Activated naive CD8-positive, alpha-beta T cell (primary cell): ENCODE measurements at regions not wholly inside any gene's neighbourhood (a gene's known extent, or its start where the extent isn't known, plus 50 kb on each side); places are given as distances from the start of the nearest gene placed in this dataset.

ENCODE experiments used
- H3K27ac Mint-ChIP-seq: one replicate; pipeline ENCODE4 v1.8.0; 2021; ENCODE audit warnings: mixed read lengths
- H3K27me3 Mint-ChIP-seq: one replicate; pipeline ENCODE4 v1.8.0; 2021; ENCODE audit warnings: mixed read lengths
- H3K36me3 Mint-ChIP-seq: one replicate; pipeline ENCODE4 v1.8.0; 2021; ENCODE audit warnings: mixed read lengths
- H3K4me1 Mint-ChIP-seq: one replicate; pipeline ENCODE4 v1.8.0; 2021; ENCODE audit warnings: low read depth, mixed read lengths
- H3K4me3 Mint-ChIP-seq: one replicate; pipeline ENCODE4 v1.8.0; 2021; ENCODE audit warnings: mild to moderate bottlenecking, mixed read lengths
- H3K9me3 Mint-ChIP-seq: one replicate; pipeline ENCODE4 v1.8.0; 2021; ENCODE audit warnings: low read depth, mixed read lengths

GRCh38 chr5:54895816-54896341 lies 89.5 kb downstream of the ESM1 start:
- no peaks in the 10 kb centered on the region for H3K9me3 Mint-ChIP-seq
- H3K27ac Mint-ChIP-seq = no peak overlapping the region
- peaks cover 5% of the 10 kb centered on the region for H3K4me1 Mint-ChIP-seq
- no peaks in the 10 kb centered on the region for H3K36me3 Mint-ChIP-seq
- peaks cover 26% of the 10 kb centered on the region for H3K27me3 Mint-ChIP-seq
- H3K4me3 Mint-ChIP-seq = no peak overlapping the region

GRCh38 chr5:54894957-54895815 lies 90.2 kb downstream of the ESM1 start:
- Mint-ChIP-seq H3K27ac (no peak overlapping the region), H3K27me3 (peaks cover 26% of the 10 kb centered on the region), H3K4me3 (no peak overlapping the region), H3K9me3 (no peaks in the 10 kb centered on the region), H3K36me3 (no peaks in the 10 kb centered on the region), H3K4me1 (peaks cover 5% of the 10 kb centered on the region)

GRCh38 chr5:54889826-54890225 lies 95.6 kb downstream of the ESM1 start:
- H3K9me3 Mint-ChIP-seq = no peaks in the 10 kb centered on the region
- H3K4me3 Mint-ChIP-seq = no peak overlapping the region
- H3K27me3 Mint-ChIP-seq = peaks cover 25% of the 10 kb centered on the region
- no peak overlapping the region for H3K27ac Mint-ChIP-seq
- no peaks in the 10 kb centered on the region for H3K4me1 Mint-ChIP-seq
- no peaks in the 10 kb centered on the region for H3K36me3 Mint-ChIP-seq

GRCh38 chr5:54887663-54888062 lies 97.7 kb downstream of the ESM1 start:
- Mint-ChIP-seq H3K4me1 (peaks cover 9% of the 10 kb centered on the region), H3K4me3 (no peak overlapping the region), H3K27me3 (peaks cover 40% of the 10 kb centered on the region), H3K36me3 (peaks cover 5% of the 10 kb centered on the region), H3K9me3 (no peaks in the 10 kb centered on the region), H3K27ac (no peak overlapping the region)

- no peak overlapping the region for H3K4me3 Mint-ChIP-seq
- no peaks in the 10 kb centered on the region for H3K9me3 Mint-ChIP-seq
- peaks cover 39% of the 10 kb centered on the region for H3K27me3 Mint-ChIP-seq
- peaks cover 5% of the 10 kb centered on the region for H3K36me3 Mint-ChIP-seq
- H3K27ac Mint-ChIP-seq = no peak overlapping the region
- H3K4me1 Mint-ChIP-seq = peaks cover 9% of the 10 kb centered on the region
Observed at GRCh38 chr5:54886866-54887265, 98.5 kb downstream of the ESM1 start.

GRCh38 chr5:54885636-54886035 lies 99.8 kb downstream of the ESM1 start:
- Mint-ChIP-seq H3K27me3 (peaks cover 38% of the 10 kb centered on the region), H3K4me3 (no peak overlapping the region), H3K27ac (no peak overlapping the region), H3K9me3 (no peaks in the 10 kb centered on the region), H3K36me3 (peaks cover 7% of the 10 kb centered on the region), H3K4me1 (peaks cover 9% of the 10 kb centered on the region)

GRCh38 chr5:54884195-54884536 lies 101.2 kb downstream of the ESM1 start:
- Mint-ChIP-seq H3K36me3 (peaks cover 7% of the 10 kb centered on the region), H3K4me3 (peak overlapping the region; percentile 62), H3K27me3 (peaks cover 43% of the 10 kb centered on the region), H3K27ac (no peak overlapping the region), H3K4me1 (peaks cover 9% of the 10 kb centered on the region), H3K9me3 (no peaks in the 10 kb centered on the region)

- peak overlapping the region; percentile 88 for H3K4me3 Mint-ChIP-seq
- no peak overlapping the region for H3K27ac Mint-ChIP-seq
- H3K9me3 Mint-ChIP-seq = no peaks in the 10 kb centered on the region
- peaks cover 43% of the 10 kb centered on the region for H3K27me3 Mint-ChIP-seq
- peaks cover 7% of the 10 kb centered on the region for H3K36me3 Mint-ChIP-seq
- peaks cover 9% of the 10 kb centered on the region for H3K4me1 Mint-ChIP-seq
Observed at GRCh38 chr5:54883374-54884194, 101.8 kb downstream of the ESM1 start.

- Mint-ChIP-seq H3K36me3 (peaks cover 7% of the 10 kb centered on the region), H3K4me3 (peak overlapping the region; percentile 88), H3K27ac (no peak overlapping the region), H3K9me3 (no peaks in the 10 kb centered on the region), H3K27me3 (peaks cover 40% of the 10 kb centered on the region), H3K4me1 (peaks cover 9% of the 10 kb centered on the region)
Observed at GRCh38 chr5:54882841-54883240, 102.6 kb downstream of the ESM1 start.

GRCh38 chr5:54882101-54882500 lies 103.3 kb downstream of the ESM1 start:
- peak overlapping the region; percentile 33 for H3K4me3 Mint-ChIP-seq
- H3K36me3 Mint-ChIP-seq = peaks cover 7% of the 10 kb centered on the region
- H3K27ac Mint-ChIP-seq = no peak overlapping the region
- H3K4me1 Mint-ChIP-seq = peaks cover 9% of the 10 kb centered on the region
- no peaks in the 10 kb centered on the region for H3K9me3 Mint-ChIP-seq
- H3K27me3 Mint-ChIP-seq = peaks cover 40% of the 10 kb centered on the region

GRCh38 chr5:54881286-54882005 lies 103.9 kb downstream of the ESM1 start:
- Mint-ChIP-seq H3K27ac (no peak overlapping the region), H3K27me3 (peaks cover 43% of the 10 kb centered on the region), H3K36me3 (peaks cover 9% of the 10 kb centered on the region), H3K4me1 (peaks cover 9% of the 10 kb centered on the region), H3K4me3 (no peak overlapping the region), H3K9me3 (no peaks in the 10 kb centered on the region)

- Mint-ChIP-seq H3K36me3 (peaks cover 4% of the 10 kb centered on the region), H3K27me3 (peaks cover 15% of the 10 kb centered on the region), H3K27ac (no peak overlapping the region), H3K4me3 (no peak overlapping the region), H3K9me3 (no peaks in the 10 kb centered on the region), H3K4me1 (no peaks in the 10 kb centered on the region)
Observed at GRCh38 chr5:54876976-54877375, 108.4 kb downstream of the ESM1 start.

- H3K4me1 Mint-ChIP-seq = no peaks in the 10 kb centered on the region
- peaks cover 4% of the 10 kb centered on the region for H3K36me3 Mint-ChIP-seq
- no peaks in the 10 kb centered on the region for H3K9me3 Mint-ChIP-seq
- H3K27ac Mint-ChIP-seq = no peak overlapping the region
- no peak overlapping the region for H3K4me3 Mint-ChIP-seq
- peaks cover 11% of the 10 kb centered on the region for H3K27me3 Mint-ChIP-seq
Observed at GRCh38 chr5:54876556-54876955, 108.8 kb downstream of the ESM1 start.

- no peak overlapping the region for H3K27ac Mint-ChIP-seq
- no peaks in the 10 kb centered on the region for H3K9me3 Mint-ChIP-seq
- no peak overlapping the region for H3K4me3 Mint-ChIP-seq
- peaks cover 3% of the 10 kb centered on the region for H3K4me1 Mint-ChIP-seq
- H3K36me3 Mint-ChIP-seq = peaks cover 2% of the 10 kb centered on the region
- peaks cover 10% of the 10 kb centered on the region for H3K27me3 Mint-ChIP-seq
Observed at GRCh38 chr5:54874337-54875021, 110.9 kb downstream of the ESM1 start.
